Effector memory CD8-positive, alpha-beta T cell (primary cell): ENCODE measurements at regions not wholly inside any gene's neighbourhood (a gene's known extent, or its start where the extent isn't known, plus 50 kb on each side); places are given as distances from the start of the nearest gene placed in this dataset.

Experiments used
- ATAC-seq: fragments of 150-1000 bp; cut with Tn5 transposase; replicated peaks from 2 replicates; pipeline ENCODE4 v1.10.0; 2021; ENCODE audit warnings: mild to moderate bottlenecking, moderate library complexity
- DNase-seq, 3 experiments: peaks; one replicate each; pipeline ENCODE4 v3.0.0; 2021
- H3K27ac Mint-ChIP-seq, 2 donors: one replicate each; pipeline ENCODE4 v1.8.0; 2022; ENCODE audit warnings: mild to moderate bottlenecking in 2 of 2, mixed read lengths in 2 of 2, moderate library complexity in 2 of 2
- H3K27me3 Mint-ChIP-seq, 2 donors: one replicate each; pipeline ENCODE4 v1.8.0; 2022; ENCODE audit warnings: mixed read lengths in 2 of 2
- H3K36me3 Mint-ChIP-seq: one replicate; pipeline ENCODE4 v1.8.0; 2022; ENCODE audit warnings: mild to moderate bottlenecking, moderate library complexity, mixed read lengths; ENCODE audit not compliant: insufficient read depth
- H3K4me1 Mint-ChIP-seq, 2 donors: one replicate each; pipeline ENCODE4 v1.8.0; 2022; ENCODE audit warnings: low read depth in 2 of 2, mixed read lengths in 2 of 2
- H3K4me3 Mint-ChIP-seq, 2 donors: one replicate each; pipeline ENCODE4 v1.8.0; 2022; ENCODE audit warnings: mild to moderate bottlenecking in 2 of 2, mixed read lengths in 2 of 2, moderate library complexity in 2 of 2
- H3K9me3 Mint-ChIP-seq, 2 donors: one replicate each; pipeline ENCODE4 v1.8.0; 2022; ENCODE audit warnings: mixed read lengths in 2 of 2

DNA sequence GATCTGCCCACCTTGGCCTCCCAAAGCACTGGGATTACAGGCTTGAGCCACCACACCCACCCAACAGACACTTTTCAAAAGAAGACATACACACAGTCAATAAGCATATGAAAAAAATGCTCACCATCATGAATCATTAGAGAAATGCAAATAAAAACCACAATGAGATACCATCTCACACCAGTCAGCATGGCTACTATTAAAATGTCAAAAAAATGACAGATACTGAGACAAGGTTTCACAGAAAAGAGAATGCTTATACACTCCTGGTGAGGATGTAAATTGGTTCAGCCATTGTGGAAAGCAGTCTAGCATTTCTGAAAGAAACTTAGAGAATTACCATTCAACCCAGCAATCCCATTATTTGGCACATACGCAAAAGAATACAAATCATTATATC, 1947.2 kb downstream of the SUCLG1 start:
- H3K9me3 Mint-ChIP-seq: peaks cover 1 to 7% of the 10 kb centered on the region in 2 donors
- H3K4me3 Mint-ChIP-seq: no peak overlapping the region
- DNase-seq (no peak), ATAC-seq (no peak)
- no peaks in the 10 kb centered on the region for H3K27me3 Mint-ChIP-seq
- H3K4me1 Mint-ChIP-seq: no peaks in the 10 kb centered on the region
- H3K36me3 Mint-ChIP-seq: no peaks in the 10 kb centered on the region
- H3K27ac Mint-ChIP-seq: no peak overlapping the region

DNA sequence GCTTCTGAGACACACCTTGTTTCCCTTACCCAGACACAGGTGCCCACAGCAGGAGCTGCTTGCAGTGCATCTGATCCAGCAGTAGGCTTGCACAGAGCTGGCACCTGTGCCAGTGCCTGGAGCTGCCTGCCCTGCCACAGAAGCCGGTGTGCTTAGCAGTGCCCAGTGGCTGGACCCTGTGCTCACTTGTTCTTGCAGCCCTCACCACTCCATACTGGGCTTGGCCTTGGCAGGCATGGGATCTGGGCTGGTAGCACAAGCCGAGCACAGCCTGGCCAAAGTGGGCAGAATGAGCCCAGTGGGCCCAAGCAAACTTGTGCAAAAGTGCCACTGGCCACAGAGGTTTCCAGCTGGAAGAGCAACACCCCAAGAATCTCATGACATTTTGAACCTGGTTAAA, 1950.4 kb downstream of the SUCLG1 start:
- Mint-ChIP-seq H3K27ac (no peak overlapping the region), H3K9me3 (peaks cover 1 to 7% of the 10 kb centered on the region in 2 donors), H3K4me1 (no peaks in the 10 kb centered on the region)

DNA sequence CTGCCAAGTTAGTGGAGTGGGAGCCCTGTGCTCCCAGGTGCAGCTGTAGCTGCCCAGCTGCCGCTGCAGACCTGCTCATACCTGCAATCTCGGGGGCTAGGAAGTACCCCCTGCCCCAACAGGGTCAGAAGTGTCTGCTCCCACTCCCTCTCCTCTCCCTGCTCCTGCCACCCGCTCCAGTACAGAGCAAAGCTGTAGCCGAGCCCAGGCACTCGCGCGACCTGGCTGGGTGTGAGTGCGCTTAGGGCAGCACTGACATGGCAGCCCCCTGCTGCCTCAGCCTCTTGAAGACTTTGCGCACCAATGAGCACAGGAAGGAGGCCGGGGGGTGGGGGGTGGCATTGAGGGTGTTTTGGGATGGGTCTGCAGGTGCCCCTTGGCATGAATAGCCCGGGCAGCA, 1951.4 kb downstream of the SUCLG1 start:
- Mint-ChIP-seq H3K36me3 (no peaks in the 10 kb centered on the region), H3K27ac (no peak overlapping the region), H3K27me3 (no peaks in the 10 kb centered on the region), H3K9me3 (peaks cover 3 to 14% of the 10 kb centered on the region in 2 donors), H3K4me1 (no peaks in the 10 kb centered on the region), H3K4me3 (no peak overlapping the region)
- ATAC-seq (no peak), DNase-seq (no peak)

More for the DNA sequence above, 1950.4 kb downstream of the SUCLG1 start:
- Mint-ChIP-seq H3K36me3 (no peaks in the 10 kb centered on the region), H3K27me3 (no peaks in the 10 kb centered on the region), H3K4me3 (no peak overlapping the region)
- ATAC-seq: no peak
- DNase-seq: no peak

DNA sequence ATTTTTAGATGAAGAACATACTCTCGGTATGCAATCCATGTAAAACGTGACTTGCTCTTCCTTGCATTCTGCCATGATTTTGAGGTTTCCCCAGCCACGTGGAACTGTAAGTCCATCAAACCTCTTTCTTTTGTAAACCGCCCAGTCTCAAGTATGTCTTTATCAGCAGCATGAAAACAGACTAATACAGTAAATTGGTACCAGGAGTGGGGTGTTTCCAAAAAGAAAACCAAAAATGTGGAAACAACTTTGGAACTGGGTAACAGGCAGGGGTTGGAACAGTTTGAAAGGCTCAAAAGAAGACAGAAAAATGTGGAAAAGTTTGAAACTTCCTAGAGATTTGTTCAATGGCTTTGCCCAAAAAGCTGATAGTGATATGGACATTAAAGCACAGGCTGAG, 1957.9 kb downstream of the SUCLG1 start:
- Mint-ChIP-seq H3K36me3 (no peaks in the 10 kb centered on the region), H3K4me1 (no peaks in the 10 kb centered on the region), H3K4me3 (no peak overlapping the region), H3K27me3 (no peaks in the 10 kb centered on the region), H3K9me3 (peaks cover 6 to 14% of the 10 kb centered on the region in 2 donors), H3K27ac (no peak overlapping the region)
- DNase-seq: no peak
- no peak for ATAC-seq

DNA sequence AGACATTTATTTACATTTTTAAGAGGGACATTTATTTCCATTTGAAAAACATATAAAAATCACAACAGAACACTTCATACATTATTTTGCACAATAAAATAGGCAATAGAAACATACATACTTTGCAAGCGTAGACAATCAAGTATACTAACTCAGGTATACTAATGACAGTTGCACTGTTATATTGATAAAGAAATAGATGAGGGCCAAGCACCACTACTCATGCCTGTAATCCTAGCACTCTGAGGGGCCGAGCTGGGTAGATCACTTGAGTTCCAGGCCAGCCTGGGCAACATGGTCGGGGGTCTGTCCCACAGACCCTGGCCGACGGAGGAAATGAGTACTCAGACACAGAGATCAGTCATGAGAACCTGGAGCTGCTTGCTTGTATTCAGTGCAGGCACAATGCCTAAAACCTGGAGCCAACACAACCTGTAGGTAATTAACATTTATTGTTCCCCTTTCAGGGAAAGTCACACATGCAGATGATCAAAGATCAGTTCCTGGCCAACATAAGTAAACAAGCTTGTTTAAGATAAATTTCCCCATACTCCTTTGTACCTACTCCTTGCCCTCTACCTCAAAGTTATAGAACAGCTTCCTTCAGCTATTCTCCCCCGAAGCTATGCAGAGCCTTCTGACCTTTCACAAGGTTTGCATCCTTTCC, 1960.2 kb downstream of the SUCLG1 start:
- H3K4me3 Mint-ChIP-seq: no peak overlapping the region
- no peak overlapping the region for H3K27ac Mint-ChIP-seq
- H3K4me1 Mint-ChIP-seq: no peaks in the 10 kb centered on the region
- DNase-seq (no peak), ATAC-seq (no peak)
- H3K27me3 Mint-ChIP-seq: no peaks in the 10 kb centered on the region
- peaks cover 9 to 14% of the 10 kb centered on the region in 2 donors for H3K9me3 Mint-ChIP-seq
- no peaks in the 10 kb centered on the region for H3K36me3 Mint-ChIP-seq

DNA sequence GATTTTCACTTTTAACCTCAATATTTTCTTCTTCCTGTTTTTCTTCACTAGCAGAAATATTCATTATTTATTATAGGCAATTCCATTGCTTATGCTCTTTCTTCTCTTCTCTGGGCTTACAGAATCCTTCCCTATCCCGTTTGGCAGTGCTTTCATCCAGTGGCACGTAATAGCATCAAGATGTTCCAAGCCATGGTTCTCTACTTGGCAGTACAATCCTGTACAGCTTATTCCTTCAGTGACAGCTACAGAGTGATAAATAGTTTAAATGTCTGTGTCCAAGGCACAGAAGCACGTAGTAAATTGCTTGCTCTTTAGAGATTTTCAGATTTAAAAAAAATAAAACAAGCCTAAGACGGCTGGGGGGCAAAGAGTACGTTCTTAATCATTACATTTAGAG, 1964.3 kb downstream of the SUCLG1 start:
- no peak for DNase-seq
- H3K4me1 Mint-ChIP-seq: no peaks in the 10 kb centered on the region

DNA sequence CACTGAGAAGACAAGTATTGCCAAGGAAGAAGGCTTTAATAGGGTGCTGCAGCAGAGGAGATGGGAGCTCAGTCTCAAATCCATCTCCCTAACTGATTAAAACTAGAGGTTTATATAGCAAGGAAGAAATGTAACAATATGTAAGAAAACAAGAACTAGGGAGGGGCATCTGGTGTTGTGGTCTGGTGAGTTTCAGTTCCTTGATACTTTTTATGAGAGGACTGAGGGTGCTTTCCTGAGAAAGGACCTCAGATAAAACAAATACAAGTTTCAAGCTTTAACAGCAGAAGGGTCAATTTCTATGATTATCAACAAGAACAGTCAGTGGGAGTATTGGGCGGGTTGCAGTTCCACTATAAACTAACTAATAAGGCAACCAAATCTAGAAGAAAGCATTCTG, 1967.5 kb downstream of the SUCLG1 start:
- Mint-ChIP-seq H3K4me1 (no peaks in the 10 kb centered on the region), H3K27ac (no peak overlapping the region), H3K36me3 (no peaks in the 10 kb centered on the region), H3K4me3 (no peak overlapping the region), H3K27me3 (no peaks in the 10 kb centered on the region), H3K9me3 (peaks cover 6 to 12% of the 10 kb centered on the region in 2 donors)
- no peak for DNase-seq
- ATAC-seq: no peak

More for the DNA sequence above, 1964.3 kb downstream of the SUCLG1 start:
- Mint-ChIP-seq H3K27ac (no peak overlapping the region), H3K4me3 (no peak overlapping the region), H3K9me3 (peaks cover 6 to 12% of the 10 kb centered on the region in 2 donors), H3K36me3 (no peaks in the 10 kb centered on the region), H3K27me3 (no peaks in the 10 kb centered on the region)
- no peak for ATAC-seq

DNA sequence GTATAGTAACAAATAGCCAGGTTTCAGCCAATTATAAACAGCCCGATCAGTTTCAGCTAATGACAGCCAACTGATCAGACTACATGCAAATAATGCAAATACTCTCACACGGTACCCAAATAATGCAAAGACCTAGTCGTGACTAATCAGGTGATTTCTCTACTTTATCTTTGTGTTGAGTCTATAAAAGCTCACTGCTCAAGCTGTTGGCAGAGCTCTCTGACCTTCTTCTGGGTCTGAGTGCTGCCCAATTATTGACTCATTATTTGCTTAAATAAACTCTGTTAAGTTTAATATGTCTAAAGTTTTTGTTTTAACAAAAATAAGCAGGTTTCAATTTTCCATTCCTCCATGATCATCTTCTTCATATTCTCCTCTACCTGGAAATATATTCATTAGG, 1971.7 kb downstream of the SUCLG1 start:
- no peak for ATAC-seq
- no peaks in the 10 kb centered on the region for H3K36me3 Mint-ChIP-seq
- no peak overlapping the region for H3K27ac Mint-ChIP-seq
- no peaks in the 10 kb centered on the region for H3K27me3 Mint-ChIP-seq
- H3K9me3 Mint-ChIP-seq: peaks cover under 1 to 4% of the 10 kb centered on the region in 2 donors
- no peaks in the 10 kb centered on the region for H3K4me1 Mint-ChIP-seq
- DNase-seq: no peak
- H3K4me3 Mint-ChIP-seq: no peak overlapping the region

DNA sequence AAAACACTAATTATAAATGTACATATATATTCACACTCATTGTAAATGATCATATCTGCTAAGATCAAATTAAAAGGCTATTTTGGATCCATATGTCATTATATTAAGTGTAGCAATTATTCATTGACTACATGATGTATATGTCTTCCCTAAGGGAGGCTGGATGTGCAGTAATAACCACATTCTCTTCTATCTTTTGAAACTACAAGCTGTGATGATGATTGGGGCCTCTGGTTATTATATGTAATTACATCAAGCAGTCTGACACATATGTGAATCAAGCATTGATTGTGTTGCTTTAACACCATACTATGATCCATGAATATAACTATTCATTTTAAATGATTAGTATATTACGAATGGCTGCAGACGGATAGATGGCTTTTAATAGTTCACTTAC, 1973.4 kb downstream of the SUCLG1 start:
- Mint-ChIP-seq H3K9me3 (peaks cover 0 to 4% of the 10 kb centered on the region in 2 donors), H3K36me3 (no peaks in the 10 kb centered on the region), H3K4me3 (no peak overlapping the region), H3K27ac (no peak overlapping the region), H3K4me1 (no peaks in the 10 kb centered on the region), H3K27me3 (no peaks in the 10 kb centered on the region)
- no peak for ATAC-seq
- DNase-seq: no peak

DNA sequence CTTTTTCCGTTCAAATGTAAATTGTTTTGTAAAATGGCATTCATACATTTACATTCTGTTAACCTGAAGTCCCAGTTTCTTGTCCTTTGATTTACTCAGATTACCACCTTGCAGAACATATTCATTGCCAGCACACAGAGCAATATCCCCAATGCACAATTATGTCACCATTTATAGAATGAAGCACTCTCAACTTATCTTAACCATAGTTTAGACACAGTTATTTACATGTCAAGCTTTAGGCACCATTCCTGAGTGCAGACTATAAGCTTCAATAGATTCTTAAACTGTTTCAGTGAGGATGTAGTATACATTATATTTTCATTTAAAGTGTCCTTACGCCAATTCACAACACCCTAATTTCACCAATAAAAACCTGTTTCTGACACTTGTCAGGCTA, 1977.9 kb downstream of the SUCLG1 start:
- Mint-ChIP-seq H3K36me3 (no peaks in the 10 kb centered on the region), H3K9me3 (peaks cover 4 to 6% of the 10 kb centered on the region in 2 donors), H3K27me3 (no peaks in the 10 kb centered on the region), H3K27ac (no peak overlapping the region), H3K4me1 (no peaks in the 10 kb centered on the region), H3K4me3 (no peak overlapping the region)
- DNase-seq (no peak), ATAC-seq (no peak)

DNA sequence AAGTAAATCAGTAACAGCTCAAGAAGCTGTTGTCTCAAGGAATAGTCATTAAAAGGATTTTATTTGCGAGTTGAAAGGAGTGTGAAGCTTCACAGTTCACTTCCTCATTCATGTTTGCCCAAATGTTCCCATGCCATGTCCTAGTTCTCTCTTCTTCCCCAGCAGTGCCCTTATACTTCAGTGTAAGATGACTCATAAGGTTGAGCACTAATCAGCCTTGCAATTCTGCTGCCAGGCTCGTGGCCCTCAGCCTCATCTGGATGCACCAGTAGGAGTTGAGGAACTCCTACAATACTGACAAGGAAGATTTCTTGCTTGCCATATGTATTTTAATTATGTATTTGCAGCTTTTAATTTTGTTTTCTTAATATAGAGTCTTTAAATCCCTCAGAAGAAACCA, 1980.4 kb downstream of the SUCLG1 start:
- no peaks in the 10 kb centered on the region for H3K36me3 Mint-ChIP-seq
- no peak overlapping the region for H3K27ac Mint-ChIP-seq
- H3K9me3 Mint-ChIP-seq: peaks cover 4 to 6% of the 10 kb centered on the region in 2 donors
- H3K4me3 Mint-ChIP-seq: no peak overlapping the region
- H3K27me3 Mint-ChIP-seq: no peaks in the 10 kb centered on the region
- no peaks in the 10 kb centered on the region for H3K4me1 Mint-ChIP-seq
- DNase-seq (no peak), ATAC-seq (no peak)

DNA sequence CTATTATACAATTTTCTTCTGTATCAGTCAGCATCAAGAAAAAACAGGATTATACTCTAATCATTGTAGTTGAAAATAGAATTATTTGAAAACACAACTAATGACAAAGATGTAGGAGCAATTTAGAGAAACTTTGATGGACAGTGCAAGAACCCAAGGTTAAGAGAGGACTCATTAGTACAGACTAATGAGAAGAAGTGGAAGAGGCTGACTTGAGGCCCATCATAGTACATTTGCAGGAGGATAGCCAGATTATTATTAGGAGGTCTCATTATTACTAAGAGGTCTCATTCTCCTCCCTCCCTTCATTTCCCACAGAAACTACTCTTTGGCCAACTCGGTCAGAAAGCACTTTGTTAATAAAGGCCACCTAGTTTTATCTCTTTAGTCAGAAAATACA, 1983.0 kb downstream of the SUCLG1 start:
- Mint-ChIP-seq H3K4me1 (no peaks in the 10 kb centered on the region), H3K4me3 (no peak overlapping the region), H3K27me3 (no peaks in the 10 kb centered on the region), H3K36me3 (no peaks in the 10 kb centered on the region), H3K9me3 (peaks cover 2 to 6% of the 10 kb centered on the region in 2 donors), H3K27ac (no peak overlapping the region)
- ATAC-seq: no peak
- no peak for DNase-seq

DNA sequence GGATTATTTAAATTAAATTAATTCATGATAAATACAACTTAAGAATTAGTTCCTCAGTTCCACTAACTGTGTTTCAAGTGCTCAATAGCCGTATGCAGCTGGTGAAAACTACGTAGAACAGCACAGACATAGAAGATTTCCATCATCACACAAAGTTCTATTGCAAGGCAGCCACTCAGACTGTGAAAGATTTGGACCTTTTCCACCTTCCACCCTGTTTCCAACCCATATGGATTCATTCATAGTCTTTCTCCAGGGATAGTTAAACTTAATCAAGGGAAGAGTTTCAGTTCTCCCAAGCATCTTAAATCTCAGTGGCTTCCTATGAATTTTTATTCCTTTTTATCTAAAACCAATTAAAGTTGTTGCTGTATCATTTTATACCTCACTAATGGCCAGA, 2030.8 kb downstream of the SUCLG1 start:
- Mint-ChIP-seq H3K27me3 (no peaks in the 10 kb centered on the region), H3K27ac (no peak overlapping the region), H3K4me1 (no peaks in the 10 kb centered on the region), H3K4me3 (no peak overlapping the region), H3K36me3 (no peaks in the 10 kb centered on the region), H3K9me3 (peaks cover 11 to 20% of the 10 kb centered on the region in 2 donors)
- ATAC-seq: no peak
- DNase-seq: no peak

DNA sequence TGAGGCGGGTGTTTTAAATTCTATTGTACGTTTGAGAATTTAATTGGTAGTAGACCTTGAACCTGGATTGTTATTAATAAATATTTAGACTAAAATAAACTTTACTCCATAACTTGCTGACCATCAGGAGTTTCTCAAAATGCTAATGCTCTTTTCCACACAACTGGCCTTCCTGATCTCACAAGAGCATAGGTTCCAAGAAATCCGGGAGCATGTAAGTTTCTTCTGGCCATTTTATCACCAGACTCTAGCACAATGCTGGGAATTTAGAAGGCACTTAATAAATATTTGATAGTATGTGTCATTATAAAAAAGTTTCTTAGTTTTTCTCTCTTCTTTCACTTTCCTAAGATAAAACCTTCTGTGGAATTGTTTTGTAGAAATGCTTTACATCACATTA, 2047.1 kb downstream of the SUCLG1 start:
- Mint-ChIP-seq H3K27me3 (no peaks in the 10 kb centered on the region), H3K27ac (no peak overlapping the region), H3K4me1 (no peaks in the 10 kb centered on the region), H3K4me3 (no peak overlapping the region), H3K36me3 (no peaks in the 10 kb centered on the region), H3K9me3 (peaks cover 4 to 5% of the 10 kb centered on the region in 2 donors)
- ATAC-seq (no peak), DNase-seq (no peak)

DNA sequence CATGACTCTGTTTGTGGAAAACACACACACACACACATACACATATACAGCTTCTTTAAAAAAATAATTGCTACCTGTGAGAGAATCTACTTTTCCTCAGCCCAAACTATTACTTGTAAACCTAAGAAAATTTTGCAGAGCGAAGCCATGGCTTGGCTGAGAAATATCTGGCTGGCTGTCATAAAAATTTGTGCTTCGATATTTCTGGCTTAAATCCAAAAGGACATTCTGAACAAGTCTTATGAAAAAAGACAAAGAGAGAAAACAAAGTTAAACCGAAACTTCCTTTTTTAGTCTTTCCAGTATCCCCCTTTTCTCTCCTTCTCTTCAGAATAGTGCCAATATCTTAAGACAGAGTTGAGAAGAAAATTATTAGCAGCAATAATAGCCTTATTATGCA, 2048.0 kb downstream of the SUCLG1 start:
- Mint-ChIP-seq H3K27ac (no peak overlapping the region), H3K36me3 (no peaks in the 10 kb centered on the region), H3K27me3 (no peaks in the 10 kb centered on the region), H3K4me3 (no peak overlapping the region), H3K9me3 (peaks cover 0 to 4% of the 10 kb centered on the region in 2 donors), H3K4me1 (no peaks in the 10 kb centered on the region)
- DNase-seq (no peak), ATAC-seq (no peak)
